Skeletal muscle cell (primary cell): ENCODE measurements at regions not wholly inside any gene's neighbourhood (a gene's known extent, or its start where the extent isn't known, plus 50 kb on each side); places are given as distances from the start of the nearest gene placed in this dataset.

Experiments used
- DNase-seq: peaks from one replicate; pipeline ENCODE4 v3.0.0-alpha.2; 2010; ENCODE audit warnings: low read depth
- H3K4me3 ChIP-seq: 2 replicates; pipeline ENCODE4 v1.5.1; 2011; ENCODE audit warnings: low read depth, mild to moderate bottlenecking, control low read depth, low read length, moderate library complexity

DNA sequence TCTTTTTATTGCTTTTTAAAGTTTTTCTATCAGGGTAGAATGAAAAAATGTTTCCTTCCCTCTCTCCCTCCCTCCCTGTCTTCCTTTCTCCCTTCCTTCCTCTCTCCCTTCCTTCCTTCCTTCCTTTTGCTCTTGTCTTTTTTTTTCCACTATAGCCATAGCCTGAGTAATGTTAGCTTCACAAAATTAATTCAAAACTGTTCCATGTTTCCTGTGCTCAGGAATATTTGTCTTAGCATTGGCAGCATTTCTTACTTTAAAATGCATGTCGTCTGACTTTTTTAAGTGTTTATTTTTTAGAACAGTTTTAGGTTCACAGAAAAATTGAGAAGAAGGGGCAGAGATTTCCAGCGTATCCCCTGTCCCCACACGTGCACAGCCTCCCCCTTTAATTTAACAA lies 730.8 kb upstream of the CITED2 start:
- H3K4me3 ChIP-seq = no peak overlapping the region
- no peak for DNase-seq

- H3K4me3 ChIP-seq = no peak overlapping the region
- no peak for DNase-seq
Measured at GRCh38 chr6:140101818-140102217, 727.4 kb upstream of the CITED2 start.

GRCh38 chr6:140101367-140101766 lies 726.9 kb upstream of the CITED2 start:
- H3K4me3 ChIP-seq = no peak overlapping the region
- DNase-seq = no peak

- DNase-seq = no peak
- H3K4me3 ChIP-seq = no peak overlapping the region
Measured at GRCh38 chr6:140095532-140095931, 721.1 kb upstream of the CITED2 start.

- H3K4me3 ChIP-seq = no peak overlapping the region
- DNase-seq = no peak
Measured at GRCh38 chr6:140091895-140092294, 717.4 kb upstream of the CITED2 start.

GRCh38 chr6:140090871-140091270 lies 716.4 kb upstream of the CITED2 start:
- no peak for DNase-seq
- no peak overlapping the region for H3K4me3 ChIP-seq

GRCh38 chr6:140083375-140083774 lies 708.9 kb upstream of the CITED2 start:
- DNase-seq = no peak
- no peak overlapping the region for H3K4me3 ChIP-seq

DNA sequence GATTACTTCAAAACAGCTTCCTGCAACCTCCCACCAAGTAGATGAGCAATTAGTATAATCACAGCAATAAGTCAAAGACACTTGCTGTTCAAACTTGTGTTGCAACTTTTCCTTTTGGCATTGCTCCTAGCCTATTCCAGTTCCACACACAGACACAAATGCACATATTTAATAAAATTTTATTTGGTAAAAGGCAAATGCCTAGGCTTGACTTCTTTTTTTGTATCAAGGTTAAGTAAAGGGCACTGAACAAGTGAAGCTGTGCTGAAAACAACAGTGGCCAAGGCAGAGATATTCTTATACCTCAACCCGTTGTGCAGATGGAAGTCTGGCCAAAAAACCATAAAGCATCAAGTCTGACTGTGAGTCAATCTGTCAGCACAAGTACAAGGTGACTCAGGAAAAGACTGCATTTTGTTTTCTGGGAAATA lies 708.4 kb upstream of the CITED2 start:
- DNase-seq = peak; percentile 72

DNA sequence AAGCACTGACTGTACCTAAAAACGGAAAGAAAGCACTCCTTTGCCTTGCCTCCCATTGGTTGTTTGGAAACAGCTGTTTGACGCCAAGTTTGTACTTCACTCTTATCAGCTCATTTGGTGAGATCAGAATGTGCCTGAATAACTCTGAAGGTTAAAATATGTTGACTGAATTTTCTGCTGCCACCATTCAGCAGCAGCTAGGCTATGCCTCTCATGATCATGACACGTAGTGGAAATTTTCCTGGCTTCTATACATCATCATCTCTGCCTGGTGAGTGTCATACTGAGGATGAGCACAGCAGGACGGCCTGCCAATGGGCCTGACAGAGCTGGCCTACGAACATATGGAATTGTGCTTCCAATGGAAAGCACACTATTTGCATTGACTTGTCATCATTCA lies 704.9 kb upstream of the CITED2 start:
- no peak for DNase-seq
- no peak overlapping the region for H3K4me3 ChIP-seq

More for the DNA sequence above, 708.4 kb upstream of the CITED2 start:
- no peak overlapping the region for H3K4me3 ChIP-seq

DNA sequence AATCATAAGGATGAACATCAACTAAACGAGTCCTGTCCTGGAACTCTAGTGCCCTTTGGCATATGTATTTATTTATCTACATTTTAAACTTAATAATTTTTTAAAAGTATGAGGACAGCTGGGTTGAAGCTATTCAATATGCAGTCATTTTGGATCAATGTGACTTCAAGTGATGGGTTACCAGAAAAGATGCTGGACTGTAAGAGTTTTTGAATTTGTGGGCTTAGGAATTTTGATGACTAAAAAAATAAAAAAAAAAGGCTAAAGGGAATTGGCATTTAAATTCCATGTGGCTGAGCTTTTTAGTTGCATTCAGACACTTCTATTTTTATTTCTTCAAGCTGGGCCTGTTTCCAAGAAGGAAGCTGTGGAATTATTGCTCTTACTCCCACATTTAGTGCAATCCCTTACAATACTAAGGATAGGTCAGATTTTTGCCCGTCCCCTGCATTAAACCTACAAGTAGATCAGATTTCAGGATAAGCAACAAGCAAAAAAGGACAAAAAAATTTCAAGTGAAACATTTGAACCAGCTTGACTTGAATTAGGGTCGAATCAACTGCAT lies 704.2 kb upstream of the CITED2 start:
- no peak overlapping the region for H3K4me3 ChIP-seq
- peak; percentile 94 for DNase-seq

DNA sequence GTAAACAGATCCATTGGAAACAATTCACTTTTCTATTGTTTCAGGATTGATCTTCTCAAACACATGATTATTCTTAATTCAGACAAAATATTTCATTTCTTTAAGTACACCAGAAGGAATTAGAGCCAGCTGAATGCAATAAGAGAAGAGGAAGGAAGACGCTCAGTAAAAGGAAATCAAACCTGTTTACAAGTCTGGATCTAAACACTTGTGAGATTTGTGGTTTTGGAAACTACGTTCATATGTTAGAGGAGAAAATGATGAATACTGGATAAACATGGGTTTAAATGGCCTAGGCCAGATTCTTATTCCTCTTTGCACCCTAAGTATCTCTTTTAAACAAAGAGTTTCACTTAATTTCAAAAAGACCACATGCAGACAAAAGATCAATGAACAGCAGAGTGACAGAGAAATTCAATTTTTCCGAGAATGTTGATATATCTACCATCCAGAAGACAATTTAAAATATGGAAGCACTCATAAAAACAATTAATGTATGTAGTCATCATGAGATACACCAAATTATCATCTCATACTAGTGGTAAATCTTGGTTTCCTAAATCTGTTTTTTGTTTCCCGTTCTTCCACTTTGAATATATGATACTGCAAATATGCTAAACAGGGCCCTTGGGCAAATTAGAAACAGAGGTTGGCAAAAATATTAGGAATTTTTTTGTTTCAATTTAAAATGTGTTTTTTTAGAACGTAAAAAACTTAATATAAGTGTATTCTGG lies 703.5 kb upstream of the CITED2 start:
- no peak overlapping the region for H3K4me3 ChIP-seq
- no peak for DNase-seq

- no peak for DNase-seq
- no peak overlapping the region for H3K4me3 ChIP-seq
Measured at GRCh38 chr6:140076105-140076504, 701.7 kb upstream of the CITED2 start.

DNA sequence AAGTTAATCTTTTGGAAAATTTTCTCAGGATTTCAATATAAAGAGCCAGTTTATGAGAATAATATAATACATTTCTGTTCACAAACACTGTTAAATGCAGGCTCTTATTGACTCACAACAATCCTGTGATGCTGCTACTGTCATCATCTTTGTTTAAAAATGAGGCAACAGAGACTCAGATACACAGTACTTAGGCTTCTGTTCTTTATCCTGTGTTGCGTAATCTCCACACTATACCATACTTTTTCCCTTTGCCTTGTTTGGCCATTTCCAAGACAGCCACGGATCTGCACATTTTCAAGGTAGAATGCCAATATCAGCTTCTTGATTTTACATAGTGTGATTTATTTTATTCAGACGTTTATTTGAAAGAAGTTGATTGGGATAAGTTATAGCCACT lies 699.0 kb upstream of the CITED2 start:
- peak; percentile 91 for DNase-seq
- no peak overlapping the region for H3K4me3 ChIP-seq

DNA sequence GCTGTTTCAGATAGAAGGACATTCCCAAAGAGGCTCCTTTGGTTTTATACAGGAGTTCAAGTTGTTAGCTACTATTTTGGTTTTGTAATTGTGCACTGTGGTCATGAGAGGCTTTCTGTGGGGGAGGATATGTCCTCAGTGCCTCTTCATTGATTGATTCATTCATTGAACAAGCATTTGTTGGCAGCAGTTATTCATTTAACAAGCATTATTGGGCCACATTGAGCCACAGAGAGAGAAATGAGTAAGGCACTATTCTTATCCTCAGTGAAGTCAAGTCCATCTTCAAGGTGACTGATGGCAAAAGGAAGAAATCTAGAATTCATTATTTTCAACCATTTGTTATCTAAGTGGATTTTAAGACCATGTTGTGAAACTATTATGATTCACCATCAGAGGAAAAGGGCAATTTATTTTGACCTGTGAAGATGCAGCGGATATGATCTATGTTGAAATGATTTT lies 697.2 kb upstream of the CITED2 start:
- no peak overlapping the region for H3K4me3 ChIP-seq
- peak; percentile 84 for DNase-seq

DNA sequence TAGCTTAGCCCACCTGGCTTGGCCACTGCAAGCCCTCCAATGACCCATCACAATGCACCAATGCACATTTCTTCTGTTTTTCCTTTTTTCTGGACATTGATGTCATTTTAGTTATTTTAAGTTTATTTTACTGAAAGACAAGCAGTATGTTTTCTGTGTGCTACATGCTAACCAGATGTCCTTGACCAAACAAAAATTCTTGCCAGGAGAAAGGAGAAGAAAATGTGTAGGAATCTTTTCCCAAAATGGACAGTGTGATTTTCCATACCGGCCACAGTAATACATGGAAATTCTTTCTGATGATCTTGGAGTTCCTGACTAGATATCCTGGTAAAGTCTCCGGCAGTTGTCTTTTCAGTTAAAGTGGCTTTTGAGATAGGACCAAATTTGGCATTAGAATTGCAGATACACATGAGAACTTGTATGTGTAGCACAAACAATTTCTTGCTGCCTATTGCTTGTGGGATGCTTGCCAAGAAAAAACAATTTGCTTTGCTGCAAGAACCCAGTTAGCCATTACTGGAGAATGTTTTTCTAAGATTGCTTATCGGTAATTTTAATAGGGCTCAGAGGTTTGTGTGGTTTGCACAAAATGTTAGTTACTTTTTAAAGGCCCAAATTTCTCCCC lies 696.5 kb upstream of the CITED2 start:
- no peak for DNase-seq
- H3K4me3 ChIP-seq = no peak overlapping the region

- H3K4me3 ChIP-seq = no peak overlapping the region
- no peak for DNase-seq
Measured at GRCh38 chr6:140069576-140069975, 695.1 kb upstream of the CITED2 start.

DNA sequence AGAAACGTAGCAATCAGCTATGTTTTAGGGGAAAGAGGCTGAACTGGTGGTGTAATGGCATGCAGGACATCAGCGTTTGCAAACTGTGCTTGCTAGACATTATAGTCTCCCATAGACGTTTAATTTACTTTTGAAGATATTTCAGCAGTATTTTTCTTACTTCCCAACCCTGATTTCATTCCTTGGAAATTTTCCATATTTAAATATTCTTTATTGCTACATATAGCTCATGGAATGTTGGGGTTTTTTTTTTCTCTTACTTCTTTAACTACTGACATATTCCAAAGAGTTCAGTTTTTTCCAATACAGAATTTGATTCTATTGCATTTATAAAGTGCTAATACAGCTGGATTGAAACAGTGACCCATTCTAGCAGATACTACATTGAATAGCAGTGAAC lies 694.4 kb upstream of the CITED2 start:
- H3K4me3 ChIP-seq = no peak overlapping the region
- no peak for DNase-seq

GRCh38 chr6:140064366-140064765 lies 689.9 kb upstream of the CITED2 start:
- H3K4me3 ChIP-seq = no peak overlapping the region
- no peak for DNase-seq

GRCh38 chr6:140063021-140063399 lies 688.6 kb upstream of the CITED2 start:
- no peak for DNase-seq
- H3K4me3 ChIP-seq = no peak overlapping the region

DNA sequence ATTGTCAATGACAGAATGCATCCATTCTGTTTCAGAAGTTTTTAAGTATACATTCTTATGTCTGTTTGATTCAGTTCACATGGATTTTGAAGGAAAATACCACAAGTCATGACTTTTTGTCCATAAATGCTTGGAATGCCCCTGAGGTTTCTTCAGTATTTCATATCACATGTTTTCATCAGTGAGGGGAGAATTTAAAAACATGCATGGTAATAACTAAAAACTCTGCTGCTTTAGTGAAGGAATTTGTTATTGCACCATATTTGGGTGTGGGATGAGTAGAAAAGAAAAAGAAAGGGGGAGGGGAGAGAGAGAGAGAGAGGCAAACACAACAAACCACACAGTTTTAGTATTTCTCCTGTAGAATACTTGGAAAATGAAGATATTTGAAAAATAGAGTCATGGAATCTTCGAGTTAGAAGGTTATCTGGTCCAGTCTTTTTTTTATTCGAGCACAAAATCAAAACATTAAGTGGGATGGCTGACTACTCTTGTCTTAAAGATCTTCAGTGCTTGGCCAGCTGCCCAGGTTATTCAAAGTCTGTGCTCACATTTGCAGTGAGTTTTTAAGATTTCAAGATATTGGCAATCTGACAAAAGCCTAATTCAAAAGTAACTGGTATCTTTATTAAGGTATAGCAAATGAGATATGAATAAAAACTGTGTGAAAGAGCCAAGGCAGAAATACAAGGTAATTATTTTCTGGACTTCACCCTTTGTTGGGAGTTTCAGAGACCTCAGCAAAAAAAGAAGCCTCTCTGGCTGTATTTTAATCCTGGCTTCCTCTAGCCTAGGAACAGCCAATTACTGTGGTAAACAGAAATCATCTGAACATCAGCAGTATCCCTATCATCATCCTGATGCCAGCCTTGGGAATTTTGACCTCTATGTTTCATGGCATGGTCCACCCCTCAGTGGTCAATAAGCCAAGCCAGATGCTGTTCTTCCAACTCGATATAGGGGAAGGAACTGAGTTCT lies 687.9 kb upstream of the CITED2 start:
- peak; percentile 92 for DNase-seq
- no peak overlapping the region for H3K4me3 ChIP-seq
